ENCODE measurements at regions not wholly inside any gene's neighbourhood (a gene's known extent, or its start where the extent isn't known, plus 50 kb on each side); places are given as distances from the start of the nearest gene placed in this dataset.
"Not testable (repeated sequence)": the region's sequence is repeated elsewhere in the genome, so short reads cannot be mapped to it uniquely, and the experiment has no call there.

- H3K9me3 ChIP-seq (replicated peaks); H3K27me3 ChIP-seq (replicated peaks); H3K36me3 ChIP-seq; H3K4me3 ChIP-seq; H3K4me1 ChIP-seq (replicated peaks); H3K27ac ChIP-seq: not testable (repeated sequence)
- peak in 1 of 2 experiments; percentile 41 for DNase-seq (ENCODE audit: low read depth in 1 of 2, low spot score in 2 of 2)
Observed at GRCh38 chr4:9000505-9001001, 128.9 kb upstream of the HMX1 start.

- H3K36me3 ChIP-seq; H3K27me3 ChIP-seq (replicated peaks); DNase-seq (ENCODE audit: low read depth in 1 of 2, low spot score in 2 of 2); H3K9me3 ChIP-seq (replicated peaks); H3K27ac ChIP-seq; H3K4me3 ChIP-seq; H3K4me1 ChIP-seq (replicated peaks): not testable (repeated sequence)
Observed at GRCh38 chr4:8992981-8993380, 121.3 kb upstream of the HMX1 start.

GRCh38 chr4:8991449-8991848, 119.8 kb upstream of the HMX1 start:
- H3K36me3 ChIP-seq; H3K4me3 ChIP-seq; H3K27me3 ChIP-seq (replicated peaks); H3K4me1 ChIP-seq (replicated peaks); DNase-seq (ENCODE audit: low read depth in 1 of 2, low spot score in 2 of 2); H3K9me3 ChIP-seq (replicated peaks); H3K27ac ChIP-seq: not testable (repeated sequence)

GRCh38 chr4:8990341-8990740, 118.7 kb upstream of the HMX1 start:
- H3K27me3 ChIP-seq (replicated peaks); H3K9me3 ChIP-seq (replicated peaks); H3K36me3 ChIP-seq; DNase-seq (ENCODE audit: low read depth in 1 of 2, low spot score in 2 of 2); H3K4me1 ChIP-seq (replicated peaks); H3K27ac ChIP-seq; H3K4me3 ChIP-seq: not testable (repeated sequence)

DNA sequence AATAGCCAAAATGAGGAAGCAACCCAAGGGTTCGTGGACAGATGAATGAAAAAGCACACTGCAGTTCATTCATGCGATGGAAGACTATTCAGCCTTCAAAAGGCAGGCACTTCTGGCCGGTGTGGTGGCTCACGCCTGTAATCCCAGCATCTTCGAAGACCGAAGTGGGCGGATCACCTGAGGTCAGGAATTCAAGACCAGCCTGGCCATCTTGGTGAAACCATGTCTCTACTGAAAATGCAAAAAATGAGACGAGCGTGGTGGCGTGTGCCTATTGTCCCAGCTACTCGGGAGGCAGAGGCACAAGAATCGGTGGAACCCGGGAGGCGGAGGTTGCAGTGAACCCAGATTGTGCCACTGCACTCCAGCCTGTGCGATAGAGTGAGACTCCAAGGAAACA, 114.1 kb upstream of the HMX1 start:
- not testable (repeated sequence) for H3K9me3 ChIP-seq (replicated peaks); H3K27me3 ChIP-seq (replicated peaks); H3K4me1 ChIP-seq (replicated peaks); H3K4me3 ChIP-seq; H3K27ac ChIP-seq; H3K36me3 ChIP-seq; DNase-seq (ENCODE audit: low read depth in 1 of 2, low spot score in 2 of 2)

- not testable (repeated sequence) for H3K36me3 ChIP-seq; H3K27me3 ChIP-seq (replicated peaks); H3K4me1 ChIP-seq (replicated peaks)
Observed at GRCh38 chr4:8984641-8985040, 113.0 kb upstream of the HMX1 start.

DNA sequence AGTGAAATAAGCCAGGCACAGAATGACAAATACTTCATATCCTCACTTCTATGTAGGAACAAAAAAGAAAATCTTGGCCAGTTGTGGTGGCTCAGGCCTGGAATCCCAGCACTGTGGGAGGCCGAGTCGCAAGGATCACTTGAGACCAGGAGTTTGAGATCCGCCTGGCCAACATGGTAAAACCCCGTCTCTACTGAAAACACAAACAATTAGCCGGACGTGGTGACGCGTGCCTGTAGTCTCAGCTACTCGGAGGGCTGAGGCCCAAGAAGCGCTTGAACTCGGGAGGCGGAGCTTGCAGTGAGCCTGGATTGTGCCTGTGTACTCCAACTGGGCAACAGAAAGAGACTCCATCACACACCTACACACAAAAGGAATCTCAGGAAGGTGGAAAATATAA, 112.3 kb upstream of the HMX1 start:
- H3K4me3 ChIP-seq; DNase-seq (ENCODE audit: low read depth in 1 of 2, low spot score in 2 of 2); H3K9me3 ChIP-seq (replicated peaks); H3K27me3 ChIP-seq (replicated peaks); H3K36me3 ChIP-seq; H3K4me1 ChIP-seq (replicated peaks); H3K27ac ChIP-seq: not testable (repeated sequence)

More at GRCh38 chr4:8984641-8985040, 113.0 kb upstream of the HMX1 start:
- not testable (repeated sequence) for H3K27ac ChIP-seq; H3K4me3 ChIP-seq; H3K9me3 ChIP-seq (replicated peaks); DNase-seq (ENCODE audit: low read depth in 1 of 2, low spot score in 2 of 2)

GRCh38 chr4:8976466-8977128, 105.0 kb upstream of the HMX1 start:
- not testable (repeated sequence) for H3K27me3 ChIP-seq (replicated peaks); DNase-seq (ENCODE audit: low read depth in 1 of 2, low spot score in 2 of 2); H3K9me3 ChIP-seq (replicated peaks); H3K36me3 ChIP-seq; H3K4me1 ChIP-seq (replicated peaks); H3K4me3 ChIP-seq; H3K27ac ChIP-seq

GRCh38 chr4:8972635-8973034, 101.0 kb upstream of the HMX1 start:
- H3K36me3 ChIP-seq; H3K4me3 ChIP-seq; H3K27ac ChIP-seq; DNase-seq (ENCODE audit: low read depth in 1 of 2, low spot score in 2 of 2); H3K9me3 ChIP-seq (replicated peaks); H3K27me3 ChIP-seq (replicated peaks); H3K4me1 ChIP-seq (replicated peaks): not testable (repeated sequence)

DNA sequence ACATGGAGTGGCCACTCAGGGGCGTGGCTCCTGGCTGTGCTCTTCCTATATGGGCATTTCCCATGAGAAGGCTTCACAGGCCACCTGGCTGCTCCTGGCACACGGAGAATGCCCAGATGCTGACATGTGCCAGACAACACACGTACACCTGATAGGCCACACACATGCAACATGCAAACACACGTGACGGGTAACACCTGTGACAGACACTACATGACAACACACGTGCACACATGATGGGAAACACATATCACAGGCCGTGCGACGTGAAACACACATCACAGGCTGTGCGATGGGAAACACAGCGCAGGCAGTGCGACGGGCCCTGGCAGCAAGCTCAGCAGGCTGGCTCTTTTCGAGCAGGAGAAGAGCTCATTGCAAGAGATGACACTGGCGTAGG, 94.3 kb upstream of the HMX1 start:
- DNase-seq (ENCODE audit: low read depth in 1 of 2, low spot score in 2 of 2); H3K36me3 ChIP-seq; H3K27me3 ChIP-seq (replicated peaks); H3K4me3 ChIP-seq; H3K9me3 ChIP-seq (replicated peaks); H3K27ac ChIP-seq; H3K4me1 ChIP-seq (replicated peaks): not testable (repeated sequence)

DNA sequence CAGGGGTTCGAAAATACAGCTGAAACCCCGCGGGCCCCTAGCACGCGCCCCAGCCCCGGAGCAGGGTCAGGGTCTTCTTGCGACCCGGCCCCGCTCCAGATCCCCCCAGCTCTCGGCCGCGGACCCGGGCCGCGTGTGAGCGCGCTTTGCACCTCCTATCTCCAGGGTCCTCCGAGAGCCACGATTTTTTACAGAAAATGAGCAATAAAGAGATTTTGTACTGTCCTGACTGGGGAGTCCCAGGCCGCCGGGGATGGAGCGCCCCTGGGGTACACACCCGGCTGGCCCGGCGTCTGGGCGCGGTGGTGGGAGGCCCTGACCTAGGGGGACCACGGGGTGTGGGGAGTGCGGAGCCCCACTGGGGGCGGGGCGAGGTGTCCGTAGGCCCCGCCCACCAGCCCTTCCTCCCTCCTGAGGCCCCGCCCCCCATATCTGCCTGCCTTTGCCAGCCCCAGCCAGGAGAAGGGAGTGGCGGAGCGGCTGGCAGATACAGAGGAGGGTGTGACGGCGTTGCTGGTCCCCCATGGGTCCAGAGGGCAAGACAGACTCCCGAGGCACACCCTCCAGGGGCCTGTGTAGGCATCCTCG, 92.7 kb upstream of the HMX1 start:
- not testable (repeated sequence) for H3K27me3 ChIP-seq (replicated peaks); H3K9me3 ChIP-seq (replicated peaks); H3K27ac ChIP-seq; H3K4me1 ChIP-seq (replicated peaks); H3K4me3 ChIP-seq; H3K36me3 ChIP-seq; DNase-seq (ENCODE audit: low read depth in 1 of 2, low spot score in 2 of 2)

- H3K36me3 ChIP-seq; H3K4me1 ChIP-seq (replicated peaks); H3K27ac ChIP-seq; H3K27me3 ChIP-seq (replicated peaks); DNase-seq (ENCODE audit: low read depth in 1 of 2, low spot score in 2 of 2); H3K9me3 ChIP-seq (replicated peaks); H3K4me3 ChIP-seq: not testable (repeated sequence)
Observed at GRCh38 chr4:8963533-8963932, 91.9 kb upstream of the HMX1 start.

DNA sequence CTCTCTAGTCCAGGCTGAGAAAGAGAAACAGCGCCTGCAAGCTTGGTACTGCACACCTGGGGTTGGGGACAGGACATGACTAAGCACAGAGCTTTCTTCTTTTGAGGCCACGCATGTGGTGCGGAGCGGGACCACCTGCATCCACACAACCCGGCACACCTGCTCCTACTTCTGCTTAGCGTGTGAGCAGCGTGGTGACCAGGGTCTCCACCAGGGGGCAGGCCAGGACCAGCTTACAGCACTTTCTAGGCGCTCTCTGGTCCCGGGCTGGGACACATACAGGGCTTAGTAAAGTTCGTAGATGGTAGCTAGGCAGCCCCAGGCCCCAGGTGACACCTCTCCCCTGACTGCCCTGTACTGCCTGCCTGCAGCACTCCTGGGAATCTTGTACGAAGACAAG, 89.7 kb upstream of the HMX1 start:
- peak; percentile 2 to 52 for DNase-seq (ENCODE audit: low read depth in 1 of 2, low spot score in 2 of 2)
- not testable (repeated sequence) for H3K9me3 ChIP-seq (replicated peaks); H3K27ac ChIP-seq; H3K27me3 ChIP-seq (replicated peaks); H3K4me1 ChIP-seq (replicated peaks); H3K36me3 ChIP-seq; H3K4me3 ChIP-seq

GRCh38 chr4:8959471-8959870, 87.8 kb upstream of the HMX1 start:
- not testable (repeated sequence) for H3K36me3 ChIP-seq; H3K27ac ChIP-seq; H3K4me3 ChIP-seq; DNase-seq (ENCODE audit: low read depth in 1 of 2, low spot score in 2 of 2); H3K4me1 ChIP-seq (replicated peaks); H3K27me3 ChIP-seq (replicated peaks); H3K9me3 ChIP-seq (replicated peaks)

DNA sequence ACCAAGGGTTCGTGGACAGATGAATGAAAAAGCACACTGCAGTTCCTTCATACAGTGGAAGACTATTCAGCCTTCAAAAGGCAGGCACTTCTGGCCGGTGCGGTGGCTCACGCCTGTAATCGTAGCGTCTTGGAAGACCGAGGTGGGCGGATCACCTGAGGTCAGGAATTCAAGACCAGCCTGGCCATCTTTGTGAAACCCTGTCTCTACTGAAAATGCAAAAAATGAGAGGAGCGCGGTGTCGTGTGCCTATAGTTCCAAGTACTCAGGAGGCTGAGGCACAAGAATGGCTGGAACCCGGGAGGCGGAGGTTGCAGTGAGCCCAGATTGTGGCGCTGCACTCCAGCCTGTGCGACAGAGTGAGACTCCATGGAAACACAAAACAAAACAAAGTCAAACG, 82.4 kb upstream of the HMX1 start:
- H3K27me3 ChIP-seq (replicated peaks); H3K4me3 ChIP-seq; H3K27ac ChIP-seq; H3K9me3 ChIP-seq (replicated peaks); DNase-seq (ENCODE audit: low read depth in 1 of 2, low spot score in 2 of 2); H3K4me1 ChIP-seq (replicated peaks); H3K36me3 ChIP-seq: not testable (repeated sequence)

All from SJSA1 (cell line).